Endothelial cell of umbilical vein (primary cell): ENCODE measurements at regions not wholly inside any gene's neighbourhood (a gene's known extent, or its start where the extent isn't known, plus 50 kb on each side); places are given as distances from the start of the nearest gene placed in this dataset.

Source experiments
- BruUV-seq: library from RNA; stranded (reverse); fragments of 400-500 nt; replicated peaks from 2 replicates; lab custom pipeline; 2021; lab: Mats Ljungman, UMichigan
- CTCF ChIA-PET: fragments of 300-600, 350-600 bp; sonication (Branson Sonifier 250); formaldehyde crosslinking; loops from one replicate; lab custom pipeline; 2021; ENCODE audit warnings: antibody characterized with exemption, inconsistent platforms; lab: Charles Lee
- POLR2A ChIA-PET: fragments of 300-600, 350-600 bp; sonication (Branson Sonifier 250); formaldehyde crosslinking; loops from one replicate; lab custom pipeline; 2021; ENCODE audit warnings: antibody characterized with exemption, inconsistent platforms; lab: Charles Lee
- DNase-seq: peaks from one replicate; pipeline ENCODE4 v3.0.0-alpha.2; 2011; ENCODE audit warnings: low read depth, low spot score
- FAIRE-seq: peaks from 2 replicates; lab custom pipeline; 2011; peaks lifted over from hg19 to GRCh38; lab: Jason Lieb, UNC
- H2AFZ ChIP-seq: 2 replicates; pipeline ENCODE4 v1.6.0; 2012; ENCODE audit warnings: low read depth, low read length, control low read depth, inconsistent platforms
- H3K27ac ChIP-seq: 2 replicates; pipeline ENCODE4 v1.5.1; 2011; ENCODE audit warnings: low read depth, mild to moderate bottlenecking, control low read depth, low read length, moderate library complexity; ENCODE audit not compliant: insufficient read depth
- H3K27me3 ChIP-seq, 2 experiments: 2 replicates each; pipeline versions ENCODE4 v1.6.0 to v1.6.1; 2011; ENCODE audit warnings: low read length in 2 of 2, mixed read lengths in 1 of 2; ENCODE audit not compliant: control insufficient read depth in 2 of 2, insufficient read depth in 2 of 2
- H3K36me3 ChIP-seq, 2 experiments: 2 replicates in 1 of 2; 3 replicates in 1 of 2; pipeline ENCODE4 v1.5.1; 2011; ENCODE audit warnings: low read length in 2 of 2, mild to moderate bottlenecking in 1 of 2, moderate library complexity in 1 of 2; ENCODE audit not compliant: control insufficient read depth in 2 of 2, insufficient read depth in 2 of 2; ENCODE audit errors: extremely low read depth in 1 of 2
- H3K4me1 ChIP-seq: 3 replicates; pipeline ENCODE4 v1.5.1; 2011; ENCODE audit warnings: mild to moderate bottlenecking, low read length; ENCODE audit not compliant: control insufficient read depth, insufficient read depth; ENCODE audit errors: extremely low read depth
- H3K4me2 ChIP-seq: 2 replicates; pipeline ENCODE4 v1.6.1; 2011; ENCODE audit warnings: low read length, control low read depth, mixed read lengths; ENCODE audit not compliant: insufficient read depth
- H3K4me3 ChIP-seq, 3 experiments: fragments of 200-600 bp in 1 of 3; sonication (generic), shearing (Covaris generic) in 1 of 3; replicated peaks in 1 of 3; 2 replicates each; pipeline ENCODE4 v1.5.1; 2011 to 2016; ENCODE audit warnings: control low read depth in 3 of 3, low read length in 3 of 3, mild to moderate bottlenecking in 2 of 3, inconsistent platforms in 1 of 3, low read depth in 1 of 3, moderate library complexity in 1 of 3; ENCODE audit not compliant: insufficient read depth in 1 of 3
- H3K79me2 ChIP-seq: 2 replicates; pipeline ENCODE4 v1.6.0; 2012; ENCODE audit warnings: low read length, inconsistent platforms; ENCODE audit not compliant: control insufficient read depth, insufficient read depth
- H3K9ac ChIP-seq: replicated peaks from 2 replicates; pipeline ENCODE3; 2011; ENCODE audit warnings: low read length, control low read depth; ENCODE audit not compliant: insufficient read depth; ENCODE audit errors: extremely low read depth
- H3K9me1 ChIP-seq: replicated peaks from 3 replicates; pipeline ENCODE4 v1.6.0; 2011; ENCODE audit warnings: mild to moderate bottlenecking, low read length; ENCODE audit not compliant: control insufficient read depth, insufficient read depth; ENCODE audit errors: extremely low read depth
- H3K9me3 ChIP-seq: replicated peaks from 2 replicates; pipeline ENCODE4 v1.5.1; 2012; ENCODE audit warnings: low read length, inconsistent platforms; ENCODE audit not compliant: control insufficient read depth, insufficient read depth
- H4K20me1 ChIP-seq: replicated peaks from 2 replicates; pipeline ENCODE3; 2011; ENCODE audit warnings: mild to moderate bottlenecking, low read length; ENCODE audit not compliant: control insufficient read depth, insufficient read depth; ENCODE audit errors: extremely low read depth
- EZH2 ChIP-seq: IDR thresholded peaks from 2 replicates; pipeline ENCODE4 v1.6.1; 2012; ENCODE audit warnings: borderline replicate concordance, low read depth, mild to moderate bottlenecking, moderate library complexity, low read length, inconsistent platforms; ENCODE audit not compliant: severe bottlenecking
- FOS ChIP-seq: IDR thresholded peaks from 2 replicates; pipeline ENCODE4 v1.6.1; 2011; ENCODE audit warnings: mild to moderate bottlenecking, low read length, moderate library complexity, borderline replicate concordance; ENCODE audit not compliant: insufficient read depth
- GATA2 ChIP-seq: IDR thresholded peaks from 2 replicates; pipeline ENCODE4 v1.7.0; 2011; ENCODE audit warnings: low read depth, mild to moderate bottlenecking, moderate library complexity, mixed read lengths, low read length; ENCODE audit not compliant: insufficient read length, insufficient read depth
- JUN ChIP-seq: IDR thresholded peaks from 2 replicates; pipeline ENCODE4 v1.6.1; 2011; ENCODE audit warnings: borderline replicate concordance, low read depth; ENCODE audit not compliant: insufficient read length, insufficient read depth
- MAX ChIP-seq: IDR thresholded peaks from 2 replicates; pipeline ENCODE4 v1.6.1; 2011; ENCODE audit not compliant: insufficient read depth, insufficient read length
- MYC ChIP-seq: IDR thresholded peaks from one replicate; pipeline ENCODE4 v1.6.1; 2011; ENCODE audit warnings: mild to moderate bottlenecking, low read depth, low read length
- POLR2A ChIP-seq: IDR thresholded peaks from 2 replicates; pipeline ENCODE4 v1.6.1; 2012; ENCODE audit warnings: low read depth, mild to moderate bottlenecking, control low read depth, low read length
- POLR2AphosphoS5 ChIP-seq: IDR thresholded peaks from 2 replicates; pipeline ENCODE4 v1.6.1; 2012; ENCODE audit warnings: low read depth, mild to moderate bottlenecking, control low read depth, low read length, moderate library complexity; ENCODE audit not compliant: insufficient read depth
- dilution Hi-C: fragments of 300-500 bp; cut with MboI; formaldehyde crosslinking; loops from one replicate; pipeline ENCODE4 v1.15.0; 2019; ENCODE audit warnings: low sequenced_read_pairs; ENCODE audit not compliant: extremely low pct_ligation_motif_present
- intact Hi-C: fragments of 100-400 bp; cut with micrococcal nuclease; formaldehyde crosslinking; loops from one replicate; pipeline ENCODE4 v1.10.0; 2022
- TF ChIP-seq, protein P1 (sequence below), 2 donors: IDR thresholded peaks; 1 replicate in 1 of 2; 2 replicates in 1 of 2; pipeline ENCODE4 v1.5.1; 2011; ENCODE audit warnings: low read length in 2 of 2, mild to moderate bottlenecking in 2 of 2, moderate library complexity in 2 of 2, control low read depth in 1 of 2, inconsistent platforms in 1 of 2, low read depth in 1 of 2; ENCODE audit not compliant: insufficient read depth in 1 of 2; ENCODE audit errors: extremely low read depth in 1 of 2

GRCh38 chr9:99392986-99393385 is 170.9 kb downstream of the SEC61B start:
- FAIRE-seq, result no peak
- Histone ChIP-seq H3K9ac (no peak overlapping the region), H2AFZ (no peak overlapping the region), H3K4me1 (peaks cover 3% of the 10 kb centered on the region), H3K27ac (no peak overlapping the region), H3K9me3 (no peaks in the 10 kb centered on the region), H3K36me3 (no peaks in the 10 kb centered on the region), H3K4me2 (no peak overlapping the region), H3K4me3 (no peak overlapping the region), H4K20me1 (no peaks in the 10 kb centered on the region), H3K27me3 (no peaks in the 10 kb centered on the region), H3K79me2 (no peaks in the 10 kb centered on the region), H3K9me1 (no peaks in the 10 kb centered on the region)
- intact Hi-C loops, result no loop called here
- dilution Hi-C loops, result no loop called here
- CTCF ChIA-PET, result no interaction called here
- no peak for DNase-seq
- TF ChIP-seq MYC, result no peak
- POLR2A ChIA-PET, result no interaction called here
- no TSS peak for BruUV-seq

- dilution Hi-C loops (no loop called here), intact Hi-C loops (no loop called here)
- Histone ChIP-seq H3K4me1 (peaks cover 3% of the 10 kb centered on the region), H3K4me3 (no peak overlapping the region), H4K20me1 (no peaks in the 10 kb centered on the region), H3K4me2 (no peak overlapping the region), H3K79me2 (no peaks in the 10 kb centered on the region), H3K9ac (no peak overlapping the region), H3K9me1 (no peaks in the 10 kb centered on the region), H3K27me3 (no peaks in the 10 kb centered on the region), H2AFZ (no peak overlapping the region), H3K9me3 (no peaks in the 10 kb centered on the region), H3K36me3 (no peaks in the 10 kb centered on the region), H3K27ac (no peak overlapping the region)
- BruUV-seq, result no TSS peak
- no peak for DNase-seq
- ChIA-PET POLR2A (no interaction called here), CTCF (no interaction called here)
- no peak for FAIRE-seq
- TF ChIP-seq, protein P1, sequence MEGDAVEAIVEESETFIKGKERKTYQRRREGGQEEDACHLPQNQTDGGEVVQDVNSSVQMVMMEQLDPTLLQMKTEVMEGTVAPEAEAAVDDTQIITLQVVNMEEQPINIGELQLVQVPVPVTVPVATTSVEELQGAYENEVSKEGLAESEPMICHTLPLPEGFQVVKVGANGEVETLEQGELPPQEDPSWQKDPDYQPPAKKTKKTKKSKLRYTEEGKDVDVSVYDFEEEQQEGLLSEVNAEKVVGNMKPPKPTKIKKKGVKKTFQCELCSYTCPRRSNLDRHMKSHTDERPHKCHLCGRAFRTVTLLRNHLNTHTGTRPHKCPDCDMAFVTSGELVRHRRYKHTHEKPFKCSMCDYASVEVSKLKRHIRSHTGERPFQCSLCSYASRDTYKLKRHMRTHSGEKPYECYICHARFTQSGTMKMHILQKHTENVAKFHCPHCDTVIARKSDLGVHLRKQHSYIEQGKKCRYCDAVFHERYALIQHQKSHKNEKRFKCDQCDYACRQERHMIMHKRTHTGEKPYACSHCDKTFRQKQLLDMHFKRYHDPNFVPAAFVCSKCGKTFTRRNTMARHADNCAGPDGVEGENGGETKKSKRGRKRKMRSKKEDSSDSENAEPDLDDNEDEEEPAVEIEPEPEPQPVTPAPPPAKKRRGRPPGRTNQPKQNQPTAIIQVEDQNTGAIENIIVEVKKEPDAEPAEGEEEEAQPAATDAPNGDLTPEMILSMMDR (IDR thresholded peaks at IDR 0.05; ENCODE audit: extremely low read depth in 1 of 2, insufficient read depth in 1 of 2, low read depth in 1 of 2, low read length in 2 of 2), result no peak
- TF ChIP-seq GATA2 (no peak), MYC (no peak), POLR2A (no peak), MAX (no peak), FOS (no peak), POLR2AphosphoS5 (no peak), JUN (no peak), EZH2 (no peak)
Observed at GRCh38 chr9:99393993-99394392, 171.9 kb downstream of the SEC61B start.
